Activated naive CD4-positive, alpha-beta T cell treated with anti-CD3 and anti-CD28 coated beads, Interleukin-2, amount 50 U/mL, for 72 hours (primary cell): ENCODE measurements at regions not wholly inside any gene's neighbourhood (a gene's known extent, or its start where the extent isn't known, plus 50 kb on each side); places are given as distances from the start of the nearest gene placed in this dataset.
"Not testable (repeated sequence)": the region's sequence is repeated elsewhere in the genome, so short reads cannot be mapped to it uniquely, and the experiment has no call there.

ENCODE experiments used
- ATAC-seq, 2 donors: fragments of 150-1000 bp; cut with Tn5 transposase; 2 replicates each; pipeline ENCODE4 v1.10.0; 2021; ENCODE audit warnings: mild to moderate bottlenecking in 2 of 2, moderate library complexity in 2 of 2
- DNase-seq, 2 donors: peaks; one replicate each; pipeline ENCODE4 v3.0.0; 2021 to 2022; ENCODE audit warnings: low spot score in 2 of 2
- H3K27ac Mint-ChIP-seq, 2 donors: one replicate each; pipeline ENCODE4 v1.8.0; 2022; ENCODE audit warnings: mild to moderate bottlenecking in 2 of 2, mixed read lengths in 2 of 2
- H3K36me3 Mint-ChIP-seq, 2 donors: one replicate each; pipeline ENCODE4 v1.8.0; 2022; ENCODE audit warnings: mixed read lengths in 2 of 2
- H3K9me3 Mint-ChIP-seq, 2 donors: one replicate each; pipeline ENCODE4 v1.8.0; 2022; ENCODE audit warnings: mixed read lengths in 2 of 2

DNA sequence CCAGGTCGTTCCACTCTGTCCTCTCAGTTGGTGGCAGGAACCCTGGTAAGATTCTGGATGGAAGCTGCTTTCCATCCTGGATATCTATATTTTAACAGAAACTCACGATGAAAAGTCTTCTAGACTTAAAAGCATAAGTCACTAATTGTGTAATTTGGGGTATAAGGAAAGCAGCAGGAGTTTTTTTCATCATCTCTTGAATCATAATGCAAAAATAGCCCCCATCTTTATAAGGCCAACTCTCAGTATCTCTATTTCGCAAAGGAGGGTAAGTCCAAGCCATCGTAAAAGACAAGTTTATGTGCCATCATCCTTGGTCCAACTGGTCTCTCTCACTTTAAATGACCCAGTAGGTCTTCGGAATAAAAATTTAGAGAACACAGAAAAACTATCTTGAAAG lies 95.1 kb downstream of the FAM50B start:
- Mint-ChIP-seq H3K27ac (no peak overlapping the region), H3K9me3 (no peaks in the 10 kb centered on the region), H3K36me3 (no peaks in the 10 kb centered on the region)
- no peak for DNase-seq
- no peak for ATAC-seq

DNA sequence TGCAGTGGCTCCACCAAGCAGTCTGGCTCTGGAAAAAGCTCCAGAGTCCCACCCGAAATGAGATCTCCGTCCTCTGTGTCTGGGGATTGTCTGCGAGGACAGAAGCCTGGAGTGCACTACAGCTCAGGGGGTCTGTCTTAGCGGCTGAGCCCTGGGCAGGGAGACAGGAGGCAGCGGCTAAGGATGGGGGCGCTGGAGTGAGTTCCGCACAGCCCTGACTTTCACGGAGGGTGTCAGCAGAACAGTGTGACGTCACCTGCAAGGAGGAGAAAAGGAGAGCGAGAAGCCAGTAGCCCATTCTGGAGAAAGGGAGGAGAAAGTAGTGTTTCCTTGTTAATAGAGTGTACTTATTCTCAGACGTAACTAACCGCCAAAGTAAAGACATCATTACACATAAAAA lies 97.6 kb downstream of the FAM50B start:
- Mint-ChIP-seq H3K27ac (peak overlapping the region in 1 of 2 donors; percentile 76), H3K9me3 (peaks cover 0 to 4% of the 10 kb centered on the region in 2 donors), H3K36me3 (peaks cover 0 to 3% of the 10 kb centered on the region in 2 donors)
- no peak for ATAC-seq
- no peak for DNase-seq

DNA sequence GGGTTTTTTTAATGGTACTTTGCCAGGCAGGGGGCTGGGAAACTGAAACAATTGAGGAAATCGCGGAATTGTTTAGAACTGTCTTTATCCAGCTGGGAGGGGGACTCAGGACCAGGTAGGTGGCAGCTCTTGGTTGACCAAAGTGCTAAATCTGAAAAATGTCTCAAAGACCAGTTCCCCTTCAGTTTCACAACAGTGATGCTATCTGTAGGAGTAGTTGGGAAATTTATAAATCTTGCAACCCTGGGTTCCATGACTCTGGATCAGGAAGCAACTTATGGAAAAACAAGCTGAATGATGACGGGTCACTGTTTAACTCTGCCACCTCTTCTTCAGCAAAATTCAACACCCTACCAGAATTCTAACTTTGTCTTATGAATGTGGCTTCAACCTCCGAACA lies 99.7 kb downstream of the FAM50B start:
- Mint-ChIP-seq H3K9me3 (peaks cover 5 to 13% of the 10 kb centered on the region in 2 donors), H3K27ac (no peak overlapping the region), H3K36me3 (peaks cover 3 to 12% of the 10 kb centered on the region in 2 donors)
- DNase-seq = no peak
- no peak for ATAC-seq

DNA sequence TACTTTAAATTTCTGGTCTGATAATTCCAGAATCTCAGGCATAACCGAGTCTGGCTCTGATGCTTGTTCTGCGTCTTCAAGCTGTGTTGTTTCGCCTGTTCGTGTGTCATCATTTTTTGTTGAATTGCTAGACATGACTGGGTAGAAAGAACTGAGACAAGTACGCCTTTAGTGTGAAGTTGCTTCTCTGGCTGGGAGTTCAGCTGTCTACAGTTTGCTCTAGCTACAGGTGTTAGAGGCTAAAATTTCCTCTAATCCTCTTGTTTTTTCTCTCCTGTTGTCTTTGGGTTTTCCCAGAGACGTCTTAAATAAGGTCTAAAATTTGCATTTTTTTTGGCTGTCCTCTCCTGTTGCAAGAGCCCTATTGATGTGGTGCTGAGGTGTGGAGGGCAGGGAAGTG lies 100.3 kb downstream of the FAM50B start:
- Mint-ChIP-seq H3K36me3 (peaks cover 9 to 14% of the 10 kb centered on the region in 2 donors), H3K9me3 (peaks cover 8 to 13% of the 10 kb centered on the region in 2 donors), H3K27ac (no peak overlapping the region)
- DNase-seq (no peak), ATAC-seq (no peak)

DNA sequence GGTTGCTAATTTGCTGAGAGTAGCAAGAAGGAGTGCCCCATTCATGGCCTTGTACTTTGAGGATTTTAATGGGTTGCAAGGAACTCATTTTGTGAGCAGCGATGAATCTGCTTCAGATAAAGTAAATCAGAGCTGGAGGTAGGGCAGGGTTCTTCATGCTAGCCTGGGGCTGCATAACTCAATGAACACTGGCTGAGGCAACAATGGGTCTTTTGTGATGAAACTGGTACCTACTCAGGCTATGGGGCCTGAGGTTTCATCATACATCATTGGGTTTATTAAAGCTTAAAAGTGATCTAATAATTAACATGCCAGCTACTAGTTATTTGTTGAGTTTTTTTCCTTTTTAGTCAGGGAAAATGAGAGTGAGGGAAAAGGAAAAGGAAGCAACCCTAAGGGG lies 106.9 kb downstream of the FAM50B start:
- DNase-seq (no peak), ATAC-seq (no peak)
- Mint-ChIP-seq H3K27ac (no peak overlapping the region), H3K36me3 (peaks cover 9 to 28% of the 10 kb centered on the region in 2 donors), H3K9me3 (peaks cover 11 to 16% of the 10 kb centered on the region in 2 donors)

DNA sequence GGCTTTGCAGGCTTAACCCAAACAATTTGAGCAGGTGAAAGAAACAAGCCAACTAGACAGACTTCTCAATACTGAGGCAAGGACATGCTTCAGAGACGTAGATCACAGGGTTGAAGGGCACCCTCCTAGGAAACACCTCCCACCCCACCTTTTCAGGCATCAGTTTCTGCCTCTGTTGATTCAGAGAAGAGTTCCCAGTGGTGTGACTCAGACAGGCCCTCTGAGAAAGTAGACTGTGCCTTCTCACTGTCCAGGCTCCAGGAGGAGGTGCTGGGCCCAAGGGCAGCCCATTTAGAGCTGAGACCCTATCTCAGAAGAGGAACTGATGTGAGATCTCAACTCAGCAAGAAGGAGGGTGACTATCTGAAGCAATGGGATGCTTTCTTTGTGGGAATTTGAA lies 108.1 kb downstream of the FAM50B start:
- peaks cover 9 to 23% of the 10 kb centered on the region in 2 donors for H3K36me3 Mint-ChIP-seq
- H3K27ac Mint-ChIP-seq = no peak overlapping the region
- ATAC-seq (no peak), DNase-seq (no peak)
- peaks cover 10 to 11% of the 10 kb centered on the region in 2 donors for H3K9me3 Mint-ChIP-seq

DNA sequence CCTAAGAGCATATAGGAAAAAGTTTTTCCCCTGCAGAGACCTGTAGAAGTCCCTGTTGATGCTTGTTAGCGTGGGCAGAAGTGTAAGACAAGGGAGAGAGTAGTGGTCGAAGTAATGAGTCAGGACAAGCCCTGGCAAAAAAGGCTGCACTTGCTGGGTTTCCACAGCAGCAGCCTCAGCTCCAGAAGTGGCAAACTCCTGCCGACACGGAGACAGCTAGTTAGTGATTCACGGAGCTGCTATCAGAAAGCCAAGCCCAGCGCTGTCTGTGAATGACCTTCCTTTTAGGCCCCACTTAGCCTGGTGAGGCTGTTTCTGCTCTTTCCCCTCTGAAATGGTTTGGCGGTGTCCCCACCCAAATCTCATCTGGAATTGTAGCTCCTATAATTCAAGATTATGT lies 109.1 kb downstream of the FAM50B start:
- Mint-ChIP-seq H3K36me3 (peaks cover 9 to 22% of the 10 kb centered on the region in 2 donors), H3K27ac (no peak overlapping the region), H3K9me3 (peaks cover 9 to 11% of the 10 kb centered on the region in 2 donors)
- DNase-seq = no peak
- ATAC-seq = no peak

DNA sequence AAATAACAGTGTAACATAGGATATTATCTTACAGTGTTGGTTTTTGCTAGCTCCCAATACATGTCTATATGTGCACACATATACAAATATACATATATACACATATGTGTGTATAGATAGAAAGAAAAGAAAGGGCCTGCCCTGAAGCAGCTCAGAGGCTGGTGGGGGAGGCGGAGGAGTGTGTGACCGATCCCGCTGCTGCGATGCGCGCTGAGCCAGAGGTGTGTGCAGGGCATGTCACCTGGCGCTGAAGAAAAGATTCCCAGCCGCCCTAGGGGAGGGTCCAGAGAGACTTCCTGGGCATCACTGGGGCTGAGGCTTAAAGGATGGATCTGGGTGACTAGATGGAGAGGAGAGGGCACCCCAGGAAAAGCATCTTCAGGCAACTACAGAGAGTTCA lies 110.2 kb downstream of the FAM50B start:
- no peak for ATAC-seq
- no peak for DNase-seq
- H3K36me3 Mint-ChIP-seq = peaks cover under 1 to 15% of the 10 kb centered on the region in 2 donors
- H3K9me3 Mint-ChIP-seq = peaks cover 3% of the 10 kb centered on the region in 2 donors
- no peak overlapping the region for H3K27ac Mint-ChIP-seq

DNA sequence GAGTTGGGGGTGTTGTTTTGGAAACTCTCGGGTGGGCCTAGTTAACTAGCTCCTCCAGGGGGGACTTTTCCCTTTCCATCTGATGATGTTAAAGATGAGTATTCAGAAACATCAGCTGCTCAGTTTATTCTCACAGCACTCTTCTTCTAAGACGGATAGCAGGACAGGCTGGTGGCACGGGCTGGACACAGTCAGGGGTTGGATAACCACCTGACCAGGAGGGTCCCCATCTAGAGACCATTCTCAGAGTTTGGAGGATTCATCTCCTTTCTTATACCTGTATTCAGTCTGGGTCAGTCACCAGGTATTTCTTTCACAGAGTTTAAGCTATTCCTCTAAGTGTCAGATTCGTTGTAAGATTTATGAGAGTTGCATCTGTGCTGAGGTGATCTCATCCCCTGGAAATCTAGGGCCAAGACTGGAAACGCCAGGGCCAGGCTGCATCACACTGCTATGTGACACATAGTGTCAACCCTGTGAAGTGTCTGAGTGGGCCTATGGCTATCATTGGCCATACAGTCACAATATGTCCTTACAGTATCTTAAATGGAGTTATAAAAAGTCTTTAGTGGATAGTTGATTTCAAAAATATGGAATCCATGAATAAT lies 111.7 kb downstream of the FAM50B start:
- Mint-ChIP-seq H3K27ac (no peak overlapping the region), H3K9me3 (peaks cover 2% of the 10 kb centered on the region in 2 donors), H3K36me3 (peaks cover 0 to 13% of the 10 kb centered on the region in 2 donors)
- DNase-seq (no peak), ATAC-seq (no peak)

DNA sequence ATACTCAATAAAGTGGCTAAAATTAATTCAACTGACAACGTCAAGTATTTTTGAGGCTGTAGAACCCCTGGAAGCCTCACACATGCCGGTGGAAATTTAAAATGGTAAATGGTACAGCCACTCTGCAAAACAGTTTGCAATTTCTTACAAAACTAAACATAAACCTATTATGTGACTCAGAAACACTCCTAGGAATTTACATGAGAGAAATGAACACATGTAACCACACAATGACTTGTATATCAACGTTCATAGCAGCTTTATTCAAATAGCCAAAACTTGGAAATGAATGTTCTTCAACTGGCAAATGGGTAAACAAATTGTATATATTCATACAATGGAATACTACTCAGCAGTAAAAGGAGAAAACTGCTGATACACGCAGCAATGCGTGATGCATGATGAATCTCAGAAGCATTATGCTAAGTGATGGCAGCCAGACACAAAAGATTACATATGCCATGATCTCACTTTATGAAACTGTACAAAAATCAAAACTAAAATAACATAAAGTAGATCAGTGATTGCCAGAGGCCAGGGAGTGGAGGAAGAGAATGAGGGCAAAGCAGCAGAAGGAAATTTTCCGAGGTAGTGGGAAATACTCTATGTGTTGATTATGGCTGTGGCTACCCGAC lies 112.5 kb downstream of the FAM50B start:
- DNase-seq = no peak
- H3K36me3 Mint-ChIP-seq = peaks cover 0 to 10% of the 10 kb centered on the region in 2 donors
- no peak for ATAC-seq
- H3K9me3 Mint-ChIP-seq = no peaks in the 10 kb centered on the region
- no peak overlapping the region for H3K27ac Mint-ChIP-seq

DNA sequence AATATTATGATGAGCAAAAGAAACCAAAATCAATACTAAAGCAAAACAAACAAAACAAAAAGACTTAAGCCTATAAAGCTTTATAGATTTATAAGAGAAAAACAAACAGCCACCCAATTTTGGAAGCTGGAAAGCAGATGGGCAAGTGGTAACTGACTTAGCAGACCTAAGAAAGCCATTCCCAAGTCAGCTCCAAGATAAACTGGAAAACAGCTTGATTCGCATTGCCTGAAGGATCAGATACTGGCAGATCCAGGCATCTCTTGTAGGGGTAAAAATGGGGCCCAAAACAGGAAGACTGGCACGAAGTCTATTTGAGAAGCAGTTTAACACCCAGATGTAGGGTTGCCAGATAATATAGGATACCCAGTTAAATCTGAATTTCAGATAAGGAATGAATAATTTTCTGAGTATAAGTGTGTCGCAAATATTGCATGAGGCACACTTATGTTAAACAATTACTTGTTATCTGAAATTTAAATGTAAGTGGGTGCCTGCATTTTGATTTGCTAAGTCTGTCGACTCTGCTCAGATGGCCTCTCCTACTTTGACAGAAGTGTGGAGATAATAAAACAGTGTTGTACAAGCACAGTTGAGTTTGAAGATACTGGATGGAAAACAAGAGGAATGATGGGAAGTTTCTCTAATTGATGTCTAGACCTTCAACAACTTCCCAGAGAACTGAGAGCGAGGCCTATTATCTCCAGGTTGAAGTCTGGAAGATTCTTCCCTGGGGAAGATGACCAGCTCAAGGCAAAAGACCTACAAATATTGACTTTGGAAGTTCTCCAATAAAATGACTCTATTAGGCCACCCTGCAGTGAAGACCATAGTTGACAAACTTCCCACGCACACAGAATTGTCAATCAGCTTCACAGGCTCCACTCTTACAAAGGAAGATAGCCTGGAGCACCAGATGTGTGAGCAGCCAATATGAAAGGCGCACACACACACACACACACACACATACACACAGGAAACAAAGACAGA lies 113.4 kb downstream of the FAM50B start:
- Mint-ChIP-seq H3K27ac (no peak overlapping the region), H3K9me3 (no peaks in the 10 kb centered on the region), H3K36me3 (peaks cover 0 to 7% of the 10 kb centered on the region in 2 donors)
- DNase-seq = no peak
- ATAC-seq = no peak

DNA sequence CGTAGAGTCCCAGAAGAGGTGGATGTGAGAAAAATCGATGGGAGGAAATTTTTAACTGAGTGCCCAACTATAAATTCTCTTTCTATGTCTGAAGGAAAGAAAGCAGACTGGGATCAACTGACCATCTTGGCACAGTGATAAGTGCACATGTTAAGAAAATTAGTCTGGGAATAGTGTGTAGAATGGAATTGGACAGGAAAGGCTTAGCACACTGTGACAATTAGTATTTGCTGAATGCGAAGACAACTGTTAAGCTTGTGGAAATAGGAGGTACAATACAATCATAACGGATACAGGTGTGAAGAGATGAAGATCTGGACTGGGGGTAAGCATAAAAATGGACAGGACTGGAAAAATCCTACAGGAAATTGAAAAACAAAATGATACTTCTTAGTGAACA lies 114.3 kb downstream of the FAM50B start:
- DNase-seq = no peak
- Mint-ChIP-seq H3K36me3 (no peaks in the 10 kb centered on the region), H3K27ac (no peak overlapping the region), H3K9me3 (no peaks in the 10 kb centered on the region)
- ATAC-seq = no peak

DNA sequence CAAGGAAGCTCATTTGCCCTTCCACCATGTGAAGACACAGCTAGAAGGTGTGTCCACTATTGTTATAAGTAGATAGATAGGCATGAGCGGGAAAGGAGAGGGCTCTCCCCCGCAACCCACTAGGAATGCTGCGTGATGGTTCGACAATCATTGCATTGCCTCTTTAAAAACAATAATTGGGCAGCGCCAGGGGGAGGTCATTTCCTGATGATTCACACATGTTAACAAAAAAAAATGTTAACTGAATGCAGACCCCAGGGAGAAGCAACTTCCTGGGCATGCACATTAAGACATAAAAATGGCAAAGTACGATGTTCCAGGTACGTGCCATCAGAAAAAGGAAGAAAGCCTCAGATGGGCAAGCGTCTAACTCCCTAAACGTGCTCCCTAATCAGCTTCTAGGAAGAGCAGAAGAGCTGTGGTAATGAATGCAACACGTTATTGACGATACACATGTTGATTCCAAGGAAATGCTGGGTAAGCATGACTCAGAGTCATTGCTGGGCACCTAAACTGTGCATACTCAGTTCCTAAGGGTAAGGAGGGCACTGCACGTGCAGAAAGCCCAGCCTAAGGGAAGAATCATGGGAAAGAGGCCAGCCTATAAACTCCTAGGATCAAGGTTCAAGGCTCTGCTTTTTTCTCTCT lies 113.7 kb downstream of the FAM217A start:
- no peak overlapping the region for H3K27ac Mint-ChIP-seq
- H3K36me3 Mint-ChIP-seq = no peaks in the 10 kb centered on the region
- DNase-seq = no peak
- ATAC-seq = no peak
- H3K9me3 Mint-ChIP-seq = no peaks in the 10 kb centered on the region

DNA sequence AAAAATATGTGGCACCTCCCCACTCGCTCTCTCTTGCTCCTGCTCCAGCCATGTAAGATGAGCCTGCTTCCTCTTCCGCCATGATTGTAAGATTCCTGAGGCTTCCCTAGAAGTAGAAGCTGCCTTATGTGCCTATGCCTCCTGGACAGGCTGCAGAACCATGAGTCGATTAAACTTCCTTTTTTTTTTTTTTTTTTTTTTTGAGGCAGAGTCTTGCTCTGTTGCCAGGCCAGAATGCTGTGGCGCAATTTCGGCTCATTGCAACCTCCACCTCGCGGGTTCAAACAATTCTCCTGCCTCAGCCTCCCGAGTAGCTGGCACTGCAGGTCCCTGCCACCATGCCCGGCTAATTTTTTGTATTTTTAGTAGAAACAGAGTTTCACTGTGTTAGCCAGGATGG lies 112.5 kb downstream of the FAM217A start:
- no peak for DNase-seq
- no peak overlapping the region for H3K27ac Mint-ChIP-seq
- H3K36me3 Mint-ChIP-seq = no peaks in the 10 kb centered on the region
- ATAC-seq = no peak
- no peaks in the 10 kb centered on the region for H3K9me3 Mint-ChIP-seq

DNA sequence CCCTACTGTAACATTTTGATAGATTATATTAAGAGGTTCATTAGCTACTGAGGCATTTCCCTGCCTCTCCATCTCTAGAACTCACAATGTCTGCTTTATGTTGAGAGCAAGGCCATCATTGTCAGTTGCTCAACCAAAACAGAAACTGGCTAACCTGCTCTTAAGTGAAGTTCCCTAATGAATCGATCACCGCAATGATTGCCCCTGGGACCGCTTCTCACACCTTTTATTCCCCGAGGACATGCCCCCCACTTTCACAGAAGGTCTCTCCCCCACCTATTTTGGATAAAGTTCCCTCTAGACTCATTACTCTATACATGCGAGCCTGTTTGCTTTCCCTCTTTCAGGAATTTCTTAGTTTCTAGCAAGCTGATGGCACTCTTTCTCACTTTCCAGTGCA lies 108.8 kb downstream of the FAM217A start:
- no peak overlapping the region for H3K27ac Mint-ChIP-seq
- no peaks in the 10 kb centered on the region for H3K36me3 Mint-ChIP-seq
- no peak for ATAC-seq
- DNase-seq = no peak
- H3K9me3 Mint-ChIP-seq = no peaks in the 10 kb centered on the region

DNA sequence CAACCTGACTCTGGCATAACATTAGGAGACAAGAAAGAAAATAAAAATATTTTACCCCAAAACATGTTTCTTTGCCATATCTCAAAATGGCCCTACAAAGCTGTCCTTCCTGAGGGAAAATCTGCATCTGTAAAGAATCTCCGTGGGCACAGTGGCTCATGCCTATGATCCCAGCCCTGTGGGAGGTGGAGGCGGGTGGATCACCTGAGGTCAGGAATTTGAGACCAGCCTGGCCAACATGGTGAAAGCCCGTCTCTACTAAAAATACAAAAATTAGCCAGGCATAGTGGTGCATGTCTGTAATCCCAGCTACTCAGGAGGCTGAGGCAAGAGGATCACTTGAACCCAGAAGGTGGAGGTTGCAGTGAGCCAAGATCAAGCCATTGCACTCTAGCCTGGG lies 105.8 kb downstream of the FAM217A start:
- DNase-seq, H3K36me3 Mint-ChIP-seq, ATAC-seq, H3K9me3 Mint-ChIP-seq, H3K27ac Mint-ChIP-seq: not testable (repeated sequence)
